Neural crest cell (in vitro differentiated cells): ENCODE measurements at regions not wholly inside any gene's neighbourhood (a gene's known extent, or its start where the extent isn't known, plus 50 kb on each side); places are given as distances from the start of the nearest gene placed in this dataset.

ENCODE experiments used
- DNase-seq: peaks from one replicate; pipeline ENCODE4 v3.0.0; 2021; ENCODE audit warnings: low read depth, mixed read lengths, low spot score
- H3K27ac Mint-ChIP-seq: one replicate; pipeline ENCODE4 v1.8.0; 2021; ENCODE audit warnings: mild to moderate bottlenecking, mixed read lengths; ENCODE audit not compliant: unreplicated experiment
- H3K27me3 Mint-ChIP-seq: 2 replicates; pipeline ENCODE4 v1.8.0; 2021; ENCODE audit warnings: low read depth, mild to moderate bottlenecking, mixed read lengths
- H3K36me3 Mint-ChIP-seq: 2 replicates; pipeline ENCODE4 v1.8.0; 2021; ENCODE audit warnings: low read depth, mild to moderate bottlenecking, mixed read lengths
- H3K4me1 Mint-ChIP-seq: 2 replicates; pipeline ENCODE4 v1.8.0; 2021; ENCODE audit warnings: mixed read lengths
- H3K4me3 Mint-ChIP-seq: one replicate; pipeline ENCODE4 v1.8.0; 2021; ENCODE audit warnings: mild to moderate bottlenecking, mixed read lengths
- H3K9me3 Mint-ChIP-seq: 2 replicates; pipeline ENCODE4 v1.8.0; 2021; ENCODE audit warnings: mixed read lengths
- CTCF ChIP-seq: fragments of 200-600 bp; sonication (generic); conservative IDR thresholded peaks from 2 replicates; pipeline ENCODE4 v1.5.0; 2021; ENCODE audit warnings: antibody characterized with exemption, mild to moderate bottlenecking

DNA sequence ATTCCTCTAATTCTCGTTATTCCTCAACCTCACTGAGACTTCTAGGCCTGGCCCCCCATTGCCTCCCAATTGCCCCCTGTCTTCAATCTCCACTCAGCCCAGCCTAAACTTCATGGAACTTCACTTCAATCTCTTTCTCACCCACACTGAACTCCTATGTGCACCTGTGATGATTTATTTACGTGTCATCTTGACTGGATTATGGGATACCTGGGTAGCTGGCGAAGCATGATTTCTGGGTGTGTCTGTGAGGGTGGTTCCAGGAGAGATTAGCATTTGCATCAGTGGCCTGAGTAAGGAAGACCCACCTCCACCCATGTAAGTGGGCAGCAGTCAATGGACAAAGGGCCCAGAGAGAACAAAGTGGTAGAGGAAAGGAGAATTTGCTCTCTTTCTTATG is 587.0 kb downstream of the NPHP4 start:
- H3K9me3 Mint-ChIP-seq: no peaks in the 10 kb centered on the region
- H3K4me1 Mint-ChIP-seq: no peaks in the 10 kb centered on the region
- no peak overlapping the region for H3K27ac Mint-ChIP-seq
- H3K27me3 Mint-ChIP-seq: no peaks in the 10 kb centered on the region
- no peak overlapping the region for H3K4me3 Mint-ChIP-seq
- no peak for DNase-seq
- no peaks in the 10 kb centered on the region for H3K36me3 Mint-ChIP-seq
- TF ChIP-seq CTCF: no peak

- H3K4me1 Mint-ChIP-seq: no peaks in the 10 kb centered on the region
- no peak overlapping the region for H3K4me3 Mint-ChIP-seq
- H3K9me3 Mint-ChIP-seq: no peaks in the 10 kb centered on the region
- no peaks in the 10 kb centered on the region for H3K27me3 Mint-ChIP-seq
- DNase-seq: no peak
- TF ChIP-seq CTCF: no peak
- H3K36me3 Mint-ChIP-seq: no peaks in the 10 kb centered on the region
- no peak overlapping the region for H3K27ac Mint-ChIP-seq
Observed at GRCh38 chr1:5404412-5405203, 587.6 kb downstream of the NPHP4 start.

DNA sequence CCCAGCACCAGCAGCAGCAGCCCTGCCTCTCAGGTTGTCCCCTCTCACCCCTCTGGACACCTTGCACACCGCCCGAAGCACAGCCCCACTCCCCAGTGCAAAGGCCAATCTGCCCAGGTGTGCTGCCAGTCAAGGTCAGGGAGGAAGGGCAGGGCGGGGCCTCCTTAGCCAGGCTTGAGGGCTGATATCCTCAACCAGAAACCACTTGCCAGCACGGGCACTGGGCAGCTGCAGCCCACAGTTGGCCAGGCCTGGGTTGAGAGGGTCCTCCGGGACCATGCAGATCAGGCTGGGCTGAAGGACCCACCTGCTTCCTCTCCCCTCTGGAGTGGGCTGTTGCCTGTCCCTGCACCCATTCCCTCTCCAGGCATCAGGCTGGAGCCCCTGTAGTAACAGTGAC is 588.3 kb downstream of the NPHP4 start:
- Mint-ChIP-seq H3K36me3 (no peaks in the 10 kb centered on the region), H3K27me3 (no peaks in the 10 kb centered on the region), H3K27ac (no peak overlapping the region), H3K9me3 (peaks cover 3% of the 10 kb centered on the region), H3K4me1 (no peaks in the 10 kb centered on the region), H3K4me3 (no peak overlapping the region)
- TF ChIP-seq CTCF: no peak
- no peak for DNase-seq

DNA sequence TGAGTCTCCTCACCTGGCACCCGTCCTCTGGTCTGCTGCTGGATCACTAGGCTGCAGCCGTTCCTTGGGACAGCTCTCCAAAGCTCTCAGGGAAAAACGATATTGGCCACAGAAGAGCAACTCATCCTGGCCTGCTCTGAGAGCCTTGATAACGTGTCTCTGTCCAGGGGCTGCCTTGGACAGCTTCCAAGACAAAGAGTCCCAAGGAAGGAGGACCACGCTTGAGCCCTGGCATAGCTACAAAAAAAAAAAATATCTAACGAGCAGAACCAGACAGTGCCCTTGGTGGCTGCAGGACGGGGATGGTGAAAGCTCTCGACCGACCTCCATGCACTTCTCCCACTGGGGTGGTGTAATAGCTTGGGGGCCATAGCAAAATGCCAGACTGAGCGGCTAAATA is 589.6 kb downstream of the NPHP4 start:
- TF ChIP-seq CTCF: no peak
- H3K4me3 Mint-ChIP-seq: no peak overlapping the region
- no peaks in the 10 kb centered on the region for H3K36me3 Mint-ChIP-seq
- DNase-seq: no peak
- no peak overlapping the region for H3K27ac Mint-ChIP-seq
- H3K9me3 Mint-ChIP-seq: peaks cover 5% of the 10 kb centered on the region
- H3K27me3 Mint-ChIP-seq: no peaks in the 10 kb centered on the region
- peaks cover 6% of the 10 kb centered on the region for H3K4me1 Mint-ChIP-seq

DNA sequence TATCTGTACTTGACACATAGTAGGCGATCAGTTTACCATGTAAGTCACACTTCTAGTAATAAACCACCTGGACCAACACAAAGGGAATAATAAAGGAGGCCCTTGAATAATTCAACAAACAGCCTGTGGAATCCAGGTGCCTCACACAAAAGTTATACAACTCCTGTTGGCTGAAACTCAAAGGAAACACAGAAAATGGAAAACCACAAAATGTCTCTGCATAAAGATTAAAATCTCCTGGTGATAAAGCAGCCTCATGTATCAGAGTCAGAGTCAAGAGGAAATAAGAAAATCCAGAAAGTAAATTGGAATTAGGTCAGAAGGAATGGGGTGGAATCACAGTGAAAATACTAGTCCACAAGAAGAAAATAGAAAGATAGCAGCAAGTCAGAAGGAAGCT is 592.5 kb downstream of the NPHP4 start:
- H3K27ac Mint-ChIP-seq: no peak overlapping the region
- no peaks in the 10 kb centered on the region for H3K36me3 Mint-ChIP-seq
- H3K4me3 Mint-ChIP-seq: no peak overlapping the region
- H3K27me3 Mint-ChIP-seq: no peaks in the 10 kb centered on the region
- peaks cover 14% of the 10 kb centered on the region for H3K4me1 Mint-ChIP-seq
- TF ChIP-seq CTCF: no peak
- DNase-seq: no peak
- H3K9me3 Mint-ChIP-seq: peaks cover 8% of the 10 kb centered on the region
